ENCODE measurements at regions not wholly inside any gene's neighbourhood (a gene's known extent, or its start where the extent isn't known, plus 50 kb on each side); places are given as distances from the start of the nearest gene placed in this dataset.

DNA sequence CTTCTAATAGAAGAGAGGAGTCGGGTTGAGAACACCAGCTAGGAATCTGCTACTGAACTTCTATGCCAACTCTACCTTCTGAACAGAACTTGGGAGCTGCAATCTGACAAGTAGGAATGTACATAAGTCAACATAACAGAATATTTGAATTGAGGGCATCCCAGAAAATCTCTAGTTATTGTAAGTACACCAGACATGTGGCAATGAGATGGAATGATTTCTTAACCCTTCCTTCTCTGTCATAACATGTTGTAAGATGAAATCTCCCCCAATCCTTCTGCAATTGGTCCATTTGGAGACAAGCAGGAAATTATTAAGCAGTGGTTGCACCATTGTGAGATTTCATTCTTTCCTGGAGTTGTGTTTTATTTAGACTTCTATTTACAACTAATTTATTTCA, 68.7 kb upstream of the TMPO start:
- no peak for DNase-seq

DNA sequence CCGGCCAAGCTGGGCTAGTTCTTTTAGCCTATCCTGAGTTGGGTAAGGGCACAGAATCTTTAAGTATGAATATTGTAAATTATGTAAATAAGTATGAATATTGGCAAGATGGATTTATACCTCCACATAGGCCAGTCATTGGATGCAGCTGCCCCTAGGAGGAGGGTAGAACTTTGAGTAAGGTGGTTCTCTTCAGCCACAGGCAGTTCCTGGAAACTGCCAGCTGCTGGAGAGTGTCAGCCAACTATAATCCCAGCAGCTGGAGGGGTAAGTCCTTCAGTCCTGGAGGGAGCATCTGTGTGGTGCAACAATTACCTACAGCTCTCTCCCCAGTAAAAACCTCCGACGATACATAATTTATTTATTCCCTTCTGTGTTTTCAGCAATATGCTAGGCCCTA, 65.8 kb upstream of the TMPO start:
- DNase-seq: no peak

DNA sequence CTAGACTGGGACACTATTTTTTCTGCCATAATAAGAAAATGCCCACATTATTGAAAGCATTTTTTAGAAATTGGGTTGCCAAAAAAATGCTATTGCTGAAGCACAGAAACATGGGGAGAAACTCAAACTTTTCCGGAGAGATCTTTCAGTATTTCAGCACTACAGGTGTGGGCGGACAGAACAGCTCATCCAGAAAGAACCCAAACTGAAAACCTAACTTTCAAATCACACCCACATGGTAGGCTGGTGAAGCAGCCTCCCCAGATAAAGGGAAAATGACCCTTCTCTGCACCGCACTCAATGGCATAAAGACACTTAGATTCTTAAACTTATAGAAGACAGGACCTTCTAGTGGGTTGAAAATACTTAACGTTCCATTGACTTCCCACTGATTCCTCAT, 62.3 kb upstream of the TMPO start:
- no peak for DNase-seq

DNA sequence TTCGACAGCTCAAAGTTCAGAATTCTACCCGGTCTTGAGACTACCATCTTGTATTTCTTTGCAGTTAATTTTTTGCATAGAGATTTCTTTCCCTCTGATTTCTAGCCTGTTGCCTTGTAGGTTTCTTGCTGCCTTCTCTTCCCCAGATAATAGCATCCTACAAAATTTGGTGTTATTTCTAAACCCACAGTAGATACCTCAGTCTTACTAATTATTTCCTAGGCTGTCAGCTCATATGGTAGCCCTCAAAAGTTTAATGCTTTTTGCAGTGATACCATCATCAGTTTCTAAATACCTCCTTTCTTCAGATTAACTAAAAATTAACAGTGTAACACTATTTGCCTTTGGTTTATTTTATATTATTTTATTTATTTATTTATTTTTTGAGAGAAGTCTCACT, 61.9 kb upstream of the TMPO start:
- no peak for DNase-seq

DNA sequence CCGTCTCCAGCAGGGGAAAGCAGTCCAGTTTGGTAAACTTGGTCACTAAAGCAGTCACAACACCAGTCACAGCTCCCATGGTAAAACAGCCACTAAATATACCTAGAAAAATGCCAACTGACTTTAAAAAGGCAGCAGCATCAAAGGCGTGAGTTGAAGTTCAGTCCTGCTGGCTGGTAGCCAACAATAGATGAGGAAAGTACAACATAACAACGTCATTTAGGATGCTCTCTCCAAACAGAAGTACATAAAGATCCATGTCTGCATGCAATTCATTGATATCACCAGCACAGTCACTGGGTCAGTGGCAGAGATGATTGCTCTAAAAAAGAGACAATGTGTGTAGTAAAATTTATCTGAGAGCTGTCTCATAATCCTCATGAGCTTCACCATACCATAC, 59.3 kb upstream of the TMPO start:
- no peak for DNase-seq

DNA sequence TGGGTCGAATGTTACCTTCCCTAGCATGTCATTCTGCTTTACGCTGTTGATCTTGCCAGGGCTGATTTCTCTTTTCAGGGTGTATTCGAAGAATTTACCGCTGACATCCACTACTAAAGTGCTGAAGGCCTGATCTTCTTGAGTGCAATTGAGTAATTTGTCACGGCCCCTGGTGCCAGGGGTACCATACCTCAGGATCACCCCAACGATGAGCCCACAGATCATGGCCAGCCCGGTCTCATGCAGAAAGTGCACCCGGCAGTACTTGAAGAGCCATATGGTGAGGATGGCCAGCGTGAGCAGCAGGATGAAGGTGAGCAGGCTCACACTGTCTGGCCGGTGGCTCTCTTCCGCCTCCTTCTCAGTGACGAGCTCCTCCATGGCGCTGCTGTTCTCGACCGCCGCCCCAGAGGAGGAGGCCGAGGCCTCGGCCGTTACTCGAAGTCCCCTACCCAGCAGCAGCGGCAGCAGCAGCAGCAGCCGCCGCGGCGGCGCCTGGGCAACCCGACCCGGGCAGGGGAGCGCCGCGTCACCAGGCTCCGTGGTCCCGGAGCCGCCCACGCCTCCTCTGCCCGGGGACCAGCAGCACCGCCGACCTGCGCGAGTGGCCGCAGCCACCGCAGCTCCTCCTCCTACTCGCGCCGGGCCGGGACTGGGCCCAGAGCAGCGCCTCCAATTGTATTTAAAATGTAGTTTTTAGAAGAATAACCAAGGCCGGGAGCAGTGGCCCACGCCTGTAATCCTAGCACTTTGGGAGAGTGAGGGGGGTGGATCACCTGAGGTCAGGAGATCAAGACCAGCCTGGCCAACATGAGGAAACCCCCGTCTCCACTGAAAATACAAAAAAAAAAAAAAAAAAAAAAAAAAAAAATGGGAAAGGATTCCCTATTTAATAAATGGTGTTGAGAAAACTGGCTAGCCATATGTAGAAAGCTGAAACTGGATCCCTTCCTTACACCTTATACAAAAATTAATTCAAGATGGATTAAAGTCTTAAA, 58.5 kb upstream of the TMPO start:
- peak; percentile 63 for DNase-seq

DNA sequence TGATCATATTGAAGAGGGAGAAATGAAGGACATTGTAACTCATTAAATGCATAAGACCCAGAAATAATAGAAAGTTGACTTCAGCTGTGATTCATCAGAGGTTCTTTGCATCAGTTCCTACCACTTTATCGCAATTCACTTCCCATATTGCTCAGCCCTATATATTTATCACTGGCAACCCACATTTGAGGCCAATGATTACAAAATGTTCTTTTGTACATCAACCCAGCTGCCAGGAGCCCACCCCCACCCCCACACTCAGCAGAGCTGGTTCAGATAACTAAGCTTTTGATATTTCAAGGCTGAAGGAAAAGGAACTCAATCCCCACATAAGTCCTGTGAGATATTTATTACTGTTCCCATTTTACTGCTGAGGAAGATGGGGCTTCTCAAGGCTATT, 51.2 kb upstream of the TMPO start:
- no peak for DNase-seq

DNA sequence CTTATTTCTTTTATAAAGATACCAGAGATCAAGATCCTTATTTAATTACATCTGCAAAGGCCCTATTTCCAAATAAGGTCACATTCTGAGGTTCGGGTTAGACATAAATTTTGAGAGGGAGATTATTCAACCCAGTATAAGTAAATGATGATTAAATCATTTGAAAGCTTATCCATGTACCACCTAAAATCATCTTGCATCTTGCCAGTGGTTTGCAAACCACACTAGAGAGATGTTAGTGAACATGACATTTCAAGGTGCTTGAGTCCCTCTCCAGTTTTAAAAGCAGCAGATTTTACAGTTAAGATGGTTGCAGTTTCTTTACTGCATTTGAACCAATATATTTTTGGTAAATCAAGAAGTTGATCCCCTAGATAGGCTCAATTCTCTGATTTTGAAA, 49.9 kb upstream of the TMPO start:
- DNase-seq: no peak

Measured in NCI-H69 (cell line).